HepG2 (cell line): ENCODE measurements at regions not wholly inside any gene's neighbourhood (a gene's known extent, or its start where the extent isn't known, plus 50 kb on each side); places are given as distances from the start of the nearest gene placed in this dataset.

Experiments used
- CEBPB ChIP-seq: IDR thresholded peaks from 2 replicates; pipeline ENCODE4 v1.6.1; 2011; ENCODE audit warnings: low read depth, low read length, improper control_type of control experiment, borderline replicate concordance
- CHCHD3 ChIP-seq: sonication (generic); formaldehyde crosslinking; IDR thresholded peaks from 2 replicates; pipeline ENCODE4 v1.8.0; 2022; ENCODE audit warnings: mild to moderate bottlenecking, missing genetic modification reagents, moderate library complexity
- IKZF1 ChIP-seq: fragments of 450-650 bp; IDR thresholded peaks from 2 replicates; pipeline ENCODE4 v1.7.1; 2016
- KAT7 ChIP-seq: IDR thresholded peaks from 2 replicates; pipeline ENCODE4 v1.6.1; 2018; ENCODE audit warnings: borderline replicate concordance, missing compliant biosample characterization
- MEF2D ChIP-seq: sonication (generic); formaldehyde crosslinking; IDR thresholded peaks from 2 replicates; pipeline ENCODE4 v1.5.1; 2020; ENCODE audit warnings: mild to moderate bottlenecking, missing genetic modification reagents
- NR2F1 ChIP-seq, 2 experiments: fragments of 450-650 bp in 1 of 2; formaldehyde crosslinking in 1 of 2; IDR thresholded peaks; 2 replicates each; pipeline versions ENCODE4 v1.5.0 to v1.6.1; 2016 to 2020; ENCODE audit warnings: mild to moderate bottlenecking in 1 of 2, missing compliant biosample characterization in 1 of 2, missing genetic modification reagents in 1 of 2, moderate library complexity in 1 of 2
- POLR2A ChIP-seq, 2 experiments: IDR thresholded peaks; 2 replicates each; pipeline ENCODE4 v1.6.1; 2011; ENCODE audit warnings: low read depth in 2 of 2, low read length in 2 of 2, mild to moderate bottlenecking in 1 of 2, moderate library complexity in 1 of 2; ENCODE audit not compliant: insufficient read depth in 1 of 2
- RXRA ChIP-seq: sonication (generic); formaldehyde crosslinking; IDR thresholded peaks from 2 replicates; pipeline ENCODE4 v1.5.1; 2020; ENCODE audit warnings: missing genetic modification reagents
- SIN3A ChIP-seq: IDR thresholded peaks from 2 replicates; pipeline ENCODE4 v1.6.1; 2011; ENCODE audit warnings: low read depth, mild to moderate bottlenecking, control low read depth, low read length, borderline replicate concordance
- ZNF792 ChIP-seq: IDR thresholded peaks from 2 replicates; pipeline ENCODE4 v1.6.1; 2016
- TF ChIP-seq, protein P1 (sequence below): sonication (generic); formaldehyde crosslinking; IDR thresholded peaks from 2 replicates; pipeline ENCODE4 v1.8.0; 2023; ENCODE audit warnings: mild to moderate bottlenecking, missing genetic modification reagents
- TF ChIP-seq, protein P2 (sequence below): sonication (generic); formaldehyde crosslinking; IDR thresholded peaks from 2 replicates; pipeline ENCODE4 v1.4.0; 2020; ENCODE audit warnings: mild to moderate bottlenecking, low read depth, missing genetic modification reagents

DNA sequence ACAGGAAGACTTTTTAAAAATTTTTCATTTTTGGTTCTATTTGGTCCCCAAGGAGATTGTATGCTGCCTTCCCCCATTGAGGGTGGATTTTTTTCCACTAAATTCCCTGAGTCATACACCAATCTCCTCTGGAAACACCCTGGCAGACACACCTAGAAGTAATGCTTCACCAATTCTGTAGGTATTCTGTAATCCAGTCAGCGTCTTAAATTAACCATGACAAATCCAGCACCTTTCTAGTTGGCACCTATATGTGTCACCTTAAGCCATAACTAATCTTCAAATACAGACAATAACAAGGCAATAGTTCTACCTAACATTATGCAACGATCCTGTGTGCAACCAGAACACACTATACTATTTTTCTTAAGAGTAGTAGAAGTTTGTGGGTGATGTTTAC is 459.1 kb upstream of the NDN start:
- TF ChIP-seq SIN3A (no peak), IKZF1 (no peak), CHCHD3 (CRISPR knock-in tag) (no peak), ZNF792 (CRISPR knock-in tag) (no peak), POLR2A (IDR thresholded peaks at IDR 0.05; ENCODE audit: insufficient read depth in 1 of 2, low read depth in 2 of 2, low read length in 2 of 2) (no peak), KAT7 (CRISPR knock-in tag) (no peak), CEBPB (no peak), MEF2D (no peak), NR2F1 (CRISPR knock-in tag; IDR thresholded peaks at IDR 0.05) (no peak), RXRA (CRISPR knock-in tag) (no peak)
- TF ChIP-seq, protein P1, sequence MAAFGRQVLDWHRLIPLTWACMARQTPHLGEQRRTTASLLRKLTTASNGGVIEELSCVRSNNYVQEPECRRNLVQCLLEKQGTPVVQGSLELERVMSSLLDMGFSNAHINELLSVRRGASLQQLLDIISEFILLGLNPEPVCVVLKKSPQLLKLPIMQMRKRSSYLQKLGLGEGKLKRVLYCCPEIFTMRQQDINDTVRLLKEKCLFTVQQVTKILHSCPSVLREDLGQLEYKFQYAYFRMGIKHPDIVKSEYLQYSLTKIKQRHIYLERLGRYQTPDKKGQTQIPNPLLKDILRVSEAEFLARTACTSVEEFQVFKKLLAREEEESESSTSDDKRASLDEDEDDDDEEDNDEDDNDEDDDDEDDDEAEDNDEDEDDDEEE (CRISPR knock-in tag) = no peak
- TF ChIP-seq, protein P2, sequence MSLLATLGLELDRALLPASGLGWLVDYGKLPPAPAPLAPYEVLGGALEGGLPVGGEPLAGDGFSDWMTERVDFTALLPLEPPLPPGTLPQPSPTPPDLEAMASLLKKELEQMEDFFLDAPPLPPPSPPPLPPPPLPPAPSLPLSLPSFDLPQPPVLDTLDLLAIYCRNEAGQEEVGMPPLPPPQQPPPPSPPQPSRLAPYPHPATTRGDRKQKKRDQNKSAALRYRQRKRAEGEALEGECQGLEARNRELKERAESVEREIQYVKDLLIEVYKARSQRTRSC (CRISPR knock-in tag) = no peak
